MCF 10A (cell line): ENCODE measurements at regions not wholly inside any gene's neighbourhood (a gene's known extent, or its start where the extent isn't known, plus 50 kb on each side); places are given as distances from the start of the nearest gene placed in this dataset.

Source experiments
- BruUV-seq: library from RNA; stranded (reverse); fragments of 400-500 nt; replicated peaks from 2 replicates; lab custom pipeline; 2021; lab: Mats Ljungman, UMichigan
- CTCF ChIA-PET: fragments of 300-600 bp; sonication (Branson Sonifier 250); formaldehyde crosslinking; extraction: SDS; loops from one replicate; lab custom pipeline; 2021; ENCODE audit warnings: antibody characterized with exemption, inconsistent platforms; lab: Yijun Ruan, JAX
- POLR2A ChIA-PET: fragments of 300-600, 350-650 bp; sonication (Branson Sonifier 250); formaldehyde crosslinking; extraction: SDS; loops from one replicate; lab custom pipeline; 2020; ENCODE audit warnings: antibody characterized with exemption, inconsistent platforms; lab: Yijun Ruan, JAX
- DNase-seq: peaks from one replicate; pipeline ENCODE4 v3.0.0-alpha.2; 2018; ENCODE audit not compliant: unreplicated experiment
- H3K27ac Mint-ChIP-seq: one replicate; pipeline ENCODE4 v1.8.0; 2022; ENCODE audit warnings: mild to moderate bottlenecking, low read depth, mixed read lengths; ENCODE audit not compliant: unreplicated experiment
- H3K27me3 Mint-ChIP-seq: one replicate; pipeline ENCODE4 v1.8.0; 2022; ENCODE audit warnings: mixed read lengths; ENCODE audit not compliant: insufficient read depth, unreplicated experiment
- H3K36me3 Mint-ChIP-seq: one replicate; pipeline ENCODE4 v1.8.0; 2022; ENCODE audit warnings: mild to moderate bottlenecking, moderate library complexity, mixed read lengths; ENCODE audit not compliant: insufficient read depth, unreplicated experiment
- H3K4me1 Mint-ChIP-seq: one replicate; pipeline ENCODE4 v1.8.0; 2022; ENCODE audit warnings: mixed read lengths; ENCODE audit not compliant: insufficient read depth, unreplicated experiment
- H3K4me3 Mint-ChIP-seq: one replicate; pipeline ENCODE4 v1.8.0; 2022; ENCODE audit warnings: mild to moderate bottlenecking, moderate library complexity, mixed read lengths; ENCODE audit not compliant: unreplicated experiment
- H3K9me3 Mint-ChIP-seq: one replicate; pipeline ENCODE4 v1.8.0; 2022; ENCODE audit warnings: mixed read lengths; ENCODE audit not compliant: unreplicated experiment
- CTCF ChIP-seq: fragments of 200-600 bp; IDR thresholded peaks from one replicate; pipeline ENCODE4 v1.8.0; 2022; ENCODE audit warnings: antibody characterized with exemption, mild to moderate bottlenecking; ENCODE audit not compliant: unreplicated experiment
- intact Hi-C: fragments of 100-400 bp; cut with micrococcal nuclease; formaldehyde crosslinking; loops from 2 replicates; pipeline ENCODE4 v1.14.1; 2022

GRCh38 chr4:144799486-144799885, 153.5 kb downstream of the HHIP start:
- H3K4me1 Mint-ChIP-seq, result no peaks in the 10 kb centered on the region
- no peak for TF ChIP-seq CTCF
- H3K27ac Mint-ChIP-seq, result no peak overlapping the region
- no peaks in the 10 kb centered on the region for H3K27me3 Mint-ChIP-seq
- no TSS peak for BruUV-seq
- ChIA-PET CTCF (no interaction called here), POLR2A (no interaction called here)
- intact Hi-C loops, result no loop called here
- no peaks in the 10 kb centered on the region for H3K36me3 Mint-ChIP-seq
- DNase-seq, result no peak
- no peak overlapping the region for H3K4me3 Mint-ChIP-seq
- H3K9me3 Mint-ChIP-seq, result peaks cover 7% of the 10 kb centered on the region

- no peak for DNase-seq
- ChIA-PET POLR2A (no interaction called here), CTCF (interaction anchor here (0.8 kb wide), 1 partner anchor 11 kb away, joined by 3 read pairs; no protein-coding TSS in a partner anchor)
- Mint-ChIP-seq H3K27ac (no peak overlapping the region), H3K36me3 (no peaks in the 10 kb centered on the region), H3K4me3 (no peak overlapping the region), H3K4me1 (no peaks in the 10 kb centered on the region), H3K9me3 (peaks cover 7% of the 10 kb centered on the region), H3K27me3 (no peaks in the 10 kb centered on the region)
- intact Hi-C loops, result no loop called here
- TF ChIP-seq CTCF, result no peak
- no TSS peak for BruUV-seq
Observed at GRCh38 chr4:144801731-144802130, 155.8 kb downstream of the HHIP start.

GRCh38 chr4:144808034-144808433, 162.1 kb downstream of the HHIP start:
- peaks cover 20% of the 10 kb centered on the region for H3K9me3 Mint-ChIP-seq
- H3K27me3 Mint-ChIP-seq, result no peaks in the 10 kb centered on the region
- H3K4me1 Mint-ChIP-seq, result no peaks in the 10 kb centered on the region
- no peak overlapping the region for H3K27ac Mint-ChIP-seq
- ChIA-PET POLR2A (interaction anchor here (0.6 kb wide), 1 partner anchor 246 kb away, joined by 5 read pairs; no protein-coding TSS in a partner anchor), CTCF (interaction anchor here (1.2 kb wide), 1 partner anchor 10 kb away, joined by 3 read pairs; no protein-coding TSS in a partner anchor)
- BruUV-seq, result no TSS peak
- no peak overlapping the region for H3K4me3 Mint-ChIP-seq
- TF ChIP-seq CTCF, result no peak
- intact Hi-C loops, result no loop called here
- DNase-seq, result no peak
- H3K36me3 Mint-ChIP-seq, result no peaks in the 10 kb centered on the region

GRCh38 chr4:144809056-144809640, 163.2 kb downstream of the HHIP start:
- Mint-ChIP-seq H3K4me1 (no peaks in the 10 kb centered on the region), H3K9me3 (peaks cover 14% of the 10 kb centered on the region), H3K36me3 (no peaks in the 10 kb centered on the region), H3K4me3 (no peak overlapping the region), H3K27me3 (no peaks in the 10 kb centered on the region), H3K27ac (no peak overlapping the region)
- no peak for DNase-seq
- intact Hi-C loops, result no loop called here
- no peak for TF ChIP-seq CTCF
- BruUV-seq, result no TSS peak
- ChIA-PET CTCF (interaction anchor here (1.2 kb wide), 1 partner anchor 9 kb away, joined by 3 read pairs; no protein-coding TSS in a partner anchor), POLR2A (no interaction called here)
